HG03354 (cell line): ENCODE measurements at regions not wholly inside any gene's neighbourhood (a gene's known extent, or its start where the extent isn't known, plus 50 kb on each side); places are given as distances from the start of the nearest gene placed in this dataset.
"Not testable (repeated sequence)": the region's sequence is repeated elsewhere in the genome, so short reads cannot be mapped to it uniquely, and the experiment has no call there.

Experiments used
- ATAC-seq: cut with Tn5 transposase; IDR thresholded peaks from one replicate; pipeline ENCODE4 v1.9.1; 2021; ENCODE audit warnings: mild to moderate bottlenecking; ENCODE audit not compliant: unreplicated experiment, poor library complexity, severe bottlenecking

GRCh38 chr16:64391063-64391600 is 730.7 kb downstream of the CDH11 start:
- ATAC-seq = no peak

- no peak for ATAC-seq
Measured at GRCh38 chr16:64390102-64390501, 731.8 kb downstream of the CDH11 start.

- ATAC-seq = no peak
Measured at GRCh38 chr16:64384636-64385035, 737.2 kb downstream of the CDH11 start.

- no peak for ATAC-seq
Measured at GRCh38 chr16:64381979-64382378, 739.9 kb downstream of the CDH11 start.

- ATAC-seq = no peak
Measured at GRCh38 chr16:64380751-64381150, 741.1 kb downstream of the CDH11 start.

- ATAC-seq = no peak
Measured at GRCh38 chr16:64375391-64375980, 746.4 kb downstream of the CDH11 start.

- ATAC-seq = no peak
Measured at GRCh38 chr16:64370112-64370511, 751.8 kb downstream of the CDH11 start.

GRCh38 chr16:64365448-64365931 is 756.4 kb downstream of the CDH11 start:
- ATAC-seq = no peak

- no peak for ATAC-seq
Measured at GRCh38 chr16:64364894-64365293, 757.0 kb downstream of the CDH11 start.

- ATAC-seq = no peak
Measured at GRCh38 chr16:64364416-64364815, 757.4 kb downstream of the CDH11 start.

GRCh38 chr16:64364016-64364415 is 757.8 kb downstream of the CDH11 start:
- no peak for ATAC-seq

- no peak for ATAC-seq
Measured at GRCh38 chr16:64363039-64363438, 758.8 kb downstream of the CDH11 start.

GRCh38 chr16:64362193-64362592 is 759.7 kb downstream of the CDH11 start:
- ATAC-seq = no peak

- no peak for ATAC-seq
Measured at GRCh38 chr16:64361753-64362152, 760.1 kb downstream of the CDH11 start.

GRCh38 chr16:64358291-64358690 is 763.6 kb downstream of the CDH11 start:
- no peak for ATAC-seq

GRCh38 chr16:64356267-64356666 is 765.6 kb downstream of the CDH11 start:
- no peak for ATAC-seq

- ATAC-seq = no peak
Measured at GRCh38 chr16:64352246-64352645, 769.6 kb downstream of the CDH11 start.

- ATAC-seq = no peak
Measured at GRCh38 chr16:64351121-64351520, 770.7 kb downstream of the CDH11 start.

- ATAC-seq = no peak
Measured at GRCh38 chr16:64346080-64346479, 775.8 kb downstream of the CDH11 start.

- ATAC-seq = no peak
Measured at GRCh38 chr16:64345142-64345541, 776.7 kb downstream of the CDH11 start.

GRCh38 chr16:64343820-64344443 is 777.9 kb downstream of the CDH11 start:
- ATAC-seq = not testable (repeated sequence)
